B cell (primary cell): ENCODE measurements at regions not wholly inside any gene's neighbourhood (a gene's known extent, or its start where the extent isn't known, plus 50 kb on each side); places are given as distances from the start of the nearest gene placed in this dataset.

Experiments used
- CTCF ChIP-seq: fragments of 200-600 bp; IDR thresholded peaks from one replicate; pipeline ENCODE4 v1.8.0; 2022; ENCODE audit warnings: antibody characterized with exemption, mild to moderate bottlenecking
- EZH2 ChIP-seq: IDR thresholded peaks from 2 replicates; pipeline ENCODE4 v1.6.1; 2012; ENCODE audit warnings: borderline replicate concordance, low read depth, mild to moderate bottlenecking, moderate library complexity, low read length; ENCODE audit not compliant: insufficient read depth, poor library complexity, severe bottlenecking

GRCh38 chr14:37665479-37665878 is 70.0 kb downstream of the TTC6 start:
- TF ChIP-seq CTCF, result no peak
- TF ChIP-seq EZH2, result no peak
